MCF 10A (cell line): ENCODE measurements at regions not wholly inside any gene's neighbourhood (a gene's known extent, or its start where the extent isn't known, plus 50 kb on each side); places are given as distances from the start of the nearest gene placed in this dataset.
"Not testable (repeated sequence)": the region's sequence is repeated elsewhere in the genome, so short reads cannot be mapped to it uniquely, and the experiment has no call there.

ENCODE experiments used
- BruUV-seq: library from RNA; stranded (reverse); fragments of 400-500 nt; replicated peaks from 2 replicates; lab custom pipeline; 2021; lab: Mats Ljungman, UMichigan
- CTCF ChIA-PET: fragments of 300-600 bp; sonication (Branson Sonifier 250); formaldehyde crosslinking; extraction: SDS; loops from one replicate; lab custom pipeline; 2021; ENCODE audit warnings: antibody characterized with exemption, inconsistent platforms; lab: Yijun Ruan, JAX
- POLR2A ChIA-PET: fragments of 300-600, 350-650 bp; sonication (Branson Sonifier 250); formaldehyde crosslinking; extraction: SDS; loops from one replicate; lab custom pipeline; 2020; ENCODE audit warnings: antibody characterized with exemption, inconsistent platforms; lab: Yijun Ruan, JAX
- DNase-seq: peaks from one replicate; pipeline ENCODE4 v3.0.0-alpha.2; 2018; ENCODE audit not compliant: unreplicated experiment
- H3K27ac Mint-ChIP-seq: one replicate; pipeline ENCODE4 v1.8.0; 2022; ENCODE audit warnings: mild to moderate bottlenecking, low read depth, mixed read lengths; ENCODE audit not compliant: unreplicated experiment
- H3K27me3 Mint-ChIP-seq: one replicate; pipeline ENCODE4 v1.8.0; 2022; ENCODE audit warnings: mixed read lengths; ENCODE audit not compliant: insufficient read depth, unreplicated experiment
- H3K36me3 Mint-ChIP-seq: one replicate; pipeline ENCODE4 v1.8.0; 2022; ENCODE audit warnings: mild to moderate bottlenecking, moderate library complexity, mixed read lengths; ENCODE audit not compliant: insufficient read depth, unreplicated experiment
- H3K4me1 Mint-ChIP-seq: one replicate; pipeline ENCODE4 v1.8.0; 2022; ENCODE audit warnings: mixed read lengths; ENCODE audit not compliant: insufficient read depth, unreplicated experiment
- H3K4me3 Mint-ChIP-seq: one replicate; pipeline ENCODE4 v1.8.0; 2022; ENCODE audit warnings: mild to moderate bottlenecking, moderate library complexity, mixed read lengths; ENCODE audit not compliant: unreplicated experiment
- H3K9me3 Mint-ChIP-seq: one replicate; pipeline ENCODE4 v1.8.0; 2022; ENCODE audit warnings: mixed read lengths; ENCODE audit not compliant: unreplicated experiment
- intact Hi-C: fragments of 100-400 bp; cut with micrococcal nuclease; formaldehyde crosslinking; loops from 2 replicates; pipeline ENCODE4 v1.14.1; 2022
- TF ChIP-seq, protein P1 (sequence below): fragments of 200-600 bp; IDR thresholded peaks from one replicate; pipeline ENCODE4 v1.8.0; 2022; ENCODE audit warnings: antibody characterized with exemption, mild to moderate bottlenecking; ENCODE audit not compliant: unreplicated experiment

DNA sequence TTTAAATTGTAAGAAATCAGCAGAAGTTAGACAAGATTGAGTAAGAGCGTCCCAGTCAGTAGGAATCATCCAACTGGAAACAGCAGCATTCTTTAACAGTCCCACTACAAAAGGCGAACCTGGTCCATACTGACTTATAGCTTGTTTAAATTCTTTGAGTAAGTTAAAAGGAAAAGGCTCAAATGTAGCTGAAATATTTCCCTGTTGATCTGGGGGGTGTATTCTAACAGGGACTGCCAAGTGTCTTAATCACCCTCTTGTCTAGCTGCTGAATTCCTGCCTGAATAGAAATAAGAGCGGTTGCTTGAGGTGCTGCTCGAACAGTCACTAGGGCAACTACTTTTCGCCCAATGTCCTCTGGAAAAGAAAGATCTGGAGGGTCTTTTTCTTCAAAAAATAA lies 56.4 kb upstream of the FMNL2 start:
- no peaks in the 10 kb centered on the region for H3K36me3 Mint-ChIP-seq
- H3K4me3 Mint-ChIP-seq: no peak overlapping the region
- DNase-seq: no peak
- H3K27me3 Mint-ChIP-seq: no peaks in the 10 kb centered on the region
- CTCF ChIA-PET: no interaction called here
- POLR2A ChIA-PET: no interaction called here
- no peak overlapping the region for H3K27ac Mint-ChIP-seq
- TF ChIP-seq, protein P1, sequence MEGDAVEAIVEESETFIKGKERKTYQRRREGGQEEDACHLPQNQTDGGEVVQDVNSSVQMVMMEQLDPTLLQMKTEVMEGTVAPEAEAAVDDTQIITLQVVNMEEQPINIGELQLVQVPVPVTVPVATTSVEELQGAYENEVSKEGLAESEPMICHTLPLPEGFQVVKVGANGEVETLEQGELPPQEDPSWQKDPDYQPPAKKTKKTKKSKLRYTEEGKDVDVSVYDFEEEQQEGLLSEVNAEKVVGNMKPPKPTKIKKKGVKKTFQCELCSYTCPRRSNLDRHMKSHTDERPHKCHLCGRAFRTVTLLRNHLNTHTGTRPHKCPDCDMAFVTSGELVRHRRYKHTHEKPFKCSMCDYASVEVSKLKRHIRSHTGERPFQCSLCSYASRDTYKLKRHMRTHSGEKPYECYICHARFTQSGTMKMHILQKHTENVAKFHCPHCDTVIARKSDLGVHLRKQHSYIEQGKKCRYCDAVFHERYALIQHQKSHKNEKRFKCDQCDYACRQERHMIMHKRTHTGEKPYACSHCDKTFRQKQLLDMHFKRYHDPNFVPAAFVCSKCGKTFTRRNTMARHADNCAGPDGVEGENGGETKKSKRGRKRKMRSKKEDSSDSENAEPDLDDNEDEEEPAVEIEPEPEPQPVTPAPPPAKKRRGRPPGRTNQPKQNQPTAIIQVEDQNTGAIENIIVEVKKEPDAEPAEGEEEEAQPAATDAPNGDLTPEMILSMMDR: no peak
- no TSS peak for BruUV-seq
- H3K4me1 Mint-ChIP-seq: no peaks in the 10 kb centered on the region
- intact Hi-C loops: no loop called here
- H3K9me3 Mint-ChIP-seq: peaks cover 11% of the 10 kb centered on the region

DNA sequence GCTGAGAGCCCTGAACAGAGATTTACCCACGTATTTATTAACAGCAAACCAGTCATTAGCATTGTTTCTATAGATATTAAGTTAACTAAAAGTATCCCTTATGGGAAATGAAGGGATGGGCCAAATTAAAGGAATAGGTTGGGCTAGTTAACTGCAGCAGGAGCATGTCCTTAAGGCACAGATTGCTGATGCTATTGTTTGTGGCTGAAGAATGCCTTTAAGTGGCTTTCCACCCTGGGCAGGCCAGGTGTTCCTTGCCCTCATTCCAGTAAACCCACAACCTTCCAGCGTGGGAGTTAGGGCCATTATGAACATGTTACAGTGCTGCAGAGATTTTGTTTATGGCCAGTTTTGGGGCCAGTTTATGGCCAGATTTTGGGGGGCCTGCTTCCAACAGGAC lies 55.6 kb upstream of the FMNL2 start:
- intact Hi-C loops, H3K27me3 Mint-ChIP-seq, CTCF ChIA-PET, H3K4me3 Mint-ChIP-seq, H3K36me3 Mint-ChIP-seq, H3K4me1 Mint-ChIP-seq, BruUV-seq, DNase-seq, H3K27ac Mint-ChIP-seq, POLR2A ChIA-PET: not testable (repeated sequence)
- H3K9me3 Mint-ChIP-seq: peaks cover 11% of the 10 kb centered on the region

DNA sequence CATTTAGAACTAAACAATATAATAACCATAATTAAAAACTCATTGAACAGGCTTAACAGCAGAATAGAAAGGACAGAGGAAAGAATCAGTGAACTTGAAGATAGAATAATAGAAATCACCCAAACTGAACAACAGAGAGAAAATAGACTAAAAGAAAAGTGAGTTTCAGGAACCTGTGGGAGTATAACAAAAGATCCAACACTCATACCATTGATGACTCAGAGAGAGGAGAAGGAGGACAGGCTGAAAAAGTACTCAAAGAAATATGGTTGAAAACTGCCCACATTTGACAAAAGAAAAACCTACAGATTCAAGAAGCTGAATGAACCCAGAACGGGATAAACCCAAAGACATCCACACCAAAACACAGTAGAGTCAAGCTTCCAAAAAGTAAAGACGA lies 54.2 kb upstream of the FMNL2 start:
- no peak overlapping the region for H3K4me3 Mint-ChIP-seq
- H3K9me3 Mint-ChIP-seq: peaks cover 11% of the 10 kb centered on the region
- ChIA-PET POLR2A (no interaction called here), CTCF (no interaction called here)
- no TSS peak for BruUV-seq
- intact Hi-C loops: no loop called here
- TF ChIP-seq, protein P1: no peak
- H3K27me3 Mint-ChIP-seq: no peaks in the 10 kb centered on the region
- H3K27ac Mint-ChIP-seq: no peak overlapping the region
- no peaks in the 10 kb centered on the region for H3K36me3 Mint-ChIP-seq
- no peak for DNase-seq
- no peaks in the 10 kb centered on the region for H3K4me1 Mint-ChIP-seq

DNA sequence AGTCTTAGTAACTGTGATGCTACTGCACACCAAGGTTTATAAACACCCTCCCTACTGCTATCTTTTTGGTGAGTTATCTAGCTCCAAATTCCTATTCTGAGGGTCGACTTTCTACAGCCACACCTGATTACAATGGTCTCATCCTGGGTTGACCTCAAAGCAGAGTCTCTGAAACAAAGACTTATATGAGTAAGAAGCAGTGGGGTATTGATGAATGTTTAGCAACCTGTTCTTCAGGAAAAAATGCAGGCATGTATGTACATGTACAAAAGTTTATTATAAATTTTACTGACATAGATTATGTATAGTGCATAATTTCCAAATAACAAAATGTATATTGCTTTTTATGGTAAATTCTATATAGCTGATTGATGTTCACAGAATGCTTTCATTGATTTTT lies 51.6 kb upstream of the FMNL2 start:
- no peak overlapping the region for H3K4me3 Mint-ChIP-seq
- no peak for DNase-seq
- intact Hi-C loops: no loop called here
- H3K36me3 Mint-ChIP-seq: no peaks in the 10 kb centered on the region
- H3K4me1 Mint-ChIP-seq: no peaks in the 10 kb centered on the region
- no peak overlapping the region for H3K27ac Mint-ChIP-seq
- H3K27me3 Mint-ChIP-seq: no peaks in the 10 kb centered on the region
- POLR2A ChIA-PET: interaction anchor here (0.6 to 1.1 kb wide), 2 partner anchors 83 to 363 kb away, joined by 3 read pairs; no protein-coding TSS in a partner anchor
- TF ChIP-seq, protein P1: no peak
- CTCF ChIA-PET: interaction anchor here (0.6 to 0.7 kb wide), 2 partner anchors 15 to 51 kb away, joined by 3 read pairs; partner anchors contain the start of gene FMNL2
- BruUV-seq: no TSS peak
- peaks cover 7% of the 10 kb centered on the region for H3K9me3 Mint-ChIP-seq

DNA sequence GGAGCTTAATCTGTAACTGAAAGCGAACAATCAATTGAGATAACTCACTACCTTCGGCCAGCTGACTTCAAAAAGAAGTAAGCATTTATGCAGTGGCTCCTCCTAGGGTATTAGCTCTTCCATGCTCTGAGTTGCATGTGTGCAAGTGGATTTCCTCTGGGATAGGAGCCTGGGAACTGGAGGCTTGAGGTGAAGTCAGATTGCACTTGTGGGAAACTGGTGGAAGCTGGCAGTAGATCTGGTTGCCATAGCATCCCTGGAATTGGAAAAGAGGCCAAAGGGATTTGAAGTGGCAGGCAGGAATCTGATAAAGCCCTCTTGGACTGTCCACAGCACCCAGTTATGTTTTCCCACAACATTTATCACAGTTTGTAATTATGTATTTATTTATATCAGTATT lies 50.6 kb upstream of the FMNL2 start:
- Mint-ChIP-seq H3K27ac (no peak overlapping the region), H3K4me1 (no peaks in the 10 kb centered on the region), H3K9me3 (peaks cover 7% of the 10 kb centered on the region), H3K4me3 (no peak overlapping the region), H3K27me3 (no peaks in the 10 kb centered on the region), H3K36me3 (no peaks in the 10 kb centered on the region)
- intact Hi-C loops: no loop called here
- POLR2A ChIA-PET: interaction anchor here (1.1 kb wide), 1 partner anchor 84 kb away, joined by 3 read pairs; no protein-coding TSS in a partner anchor
- BruUV-seq: no TSS peak
- TF ChIP-seq, protein P1: no peak
- CTCF ChIA-PET: no interaction called here
- DNase-seq: no peak
